ENCODE measurements at regions not wholly inside any gene's neighbourhood (a gene's known extent, or its start where the extent isn't known, plus 50 kb on each side); places are given as distances from the start of the nearest gene placed in this dataset.

DNA sequence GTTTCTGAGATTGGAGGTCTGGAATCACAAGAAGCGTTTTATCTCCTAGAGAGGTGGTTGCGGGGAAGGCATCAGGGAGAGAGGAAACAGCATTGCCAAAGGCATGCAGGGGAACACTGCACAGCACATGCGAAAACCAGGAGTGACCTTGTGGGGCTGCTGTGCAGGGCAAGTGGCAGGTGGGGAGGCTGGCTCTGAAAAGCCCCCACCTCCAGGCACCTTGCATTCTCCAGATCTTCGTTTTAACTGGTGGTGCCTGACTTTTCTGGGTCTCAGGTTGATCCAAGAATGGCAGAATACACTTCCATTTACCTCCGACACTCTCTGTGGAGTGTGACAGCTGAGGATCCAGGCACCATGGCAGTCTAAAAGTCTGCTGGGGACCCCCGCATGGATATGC is 209.4 kb upstream of the LEF1 start:
- TF ChIP-seq POLR2AphosphoS5 (IDR thresholded peaks at IDR 0.05; ENCODE audit: insufficient read depth, low read depth, low read length), result no peak
- TF ChIP-seq, protein P1, sequence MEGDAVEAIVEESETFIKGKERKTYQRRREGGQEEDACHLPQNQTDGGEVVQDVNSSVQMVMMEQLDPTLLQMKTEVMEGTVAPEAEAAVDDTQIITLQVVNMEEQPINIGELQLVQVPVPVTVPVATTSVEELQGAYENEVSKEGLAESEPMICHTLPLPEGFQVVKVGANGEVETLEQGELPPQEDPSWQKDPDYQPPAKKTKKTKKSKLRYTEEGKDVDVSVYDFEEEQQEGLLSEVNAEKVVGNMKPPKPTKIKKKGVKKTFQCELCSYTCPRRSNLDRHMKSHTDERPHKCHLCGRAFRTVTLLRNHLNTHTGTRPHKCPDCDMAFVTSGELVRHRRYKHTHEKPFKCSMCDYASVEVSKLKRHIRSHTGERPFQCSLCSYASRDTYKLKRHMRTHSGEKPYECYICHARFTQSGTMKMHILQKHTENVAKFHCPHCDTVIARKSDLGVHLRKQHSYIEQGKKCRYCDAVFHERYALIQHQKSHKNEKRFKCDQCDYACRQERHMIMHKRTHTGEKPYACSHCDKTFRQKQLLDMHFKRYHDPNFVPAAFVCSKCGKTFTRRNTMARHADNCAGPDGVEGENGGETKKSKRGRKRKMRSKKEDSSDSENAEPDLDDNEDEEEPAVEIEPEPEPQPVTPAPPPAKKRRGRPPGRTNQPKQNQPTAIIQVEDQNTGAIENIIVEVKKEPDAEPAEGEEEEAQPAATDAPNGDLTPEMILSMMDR (IDR thresholded peaks at IDR 0.05; ENCODE audit: extremely low read depth in 1 of 2, insufficient read depth in 1 of 2, low read depth in 1 of 2, low read length in 2 of 2), result no peak

Data from endothelial cell of umbilical vein (primary cell).